HG03575 (cell line): ENCODE measurements at regions not wholly inside any gene's neighbourhood (a gene's known extent, or its start where the extent isn't known, plus 50 kb on each side); places are given as distances from the start of the nearest gene placed in this dataset.

Experiments
- ATAC-seq: cut with Tn5 transposase; IDR thresholded peaks from one replicate; pipeline ENCODE4 v1.9.1; 2021; ENCODE audit not compliant: unreplicated experiment, insufficient number of reproducible peaks, low FRiP score; ENCODE audit errors: extremely low read depth

GRCh38 chr13:64274481-64275217 lies 2859.0 kb upstream of the PCDH20 start:
- no peak for ATAC-seq

- no peak for ATAC-seq
These were observed 2858.1 kb upstream of the PCDH20 start for GRCh38 chr13:64273780-64274179.

- ATAC-seq = no peak
These were observed 2857.0 kb upstream of the PCDH20 start for GRCh38 chr13:64272681-64273080.

- ATAC-seq = no peak
These were observed 2850.4 kb upstream of the PCDH20 start for GRCh38 chr13:64266024-64266423.

GRCh38 chr13:64263285-64263684 lies 2847.6 kb upstream of the PCDH20 start:
- ATAC-seq = no peak

- ATAC-seq = no peak
These were observed 2841.1 kb upstream of the PCDH20 start for GRCh38 chr13:64256751-64257150.

GRCh38 chr13:64255988-64256387 lies 2840.3 kb upstream of the PCDH20 start:
- no peak for ATAC-seq

GRCh38 chr13:64248371-64249065 lies 2832.9 kb upstream of the PCDH20 start:
- ATAC-seq = no peak

GRCh38 chr13:64239372-64239771 lies 2823.7 kb upstream of the PCDH20 start:
- no peak for ATAC-seq

- no peak for ATAC-seq
These were observed 2818.6 kb upstream of the PCDH20 start for GRCh38 chr13:64234255-64234654.

- ATAC-seq = no peak
These were observed 2807.4 kb upstream of the PCDH20 start for GRCh38 chr13:64223016-64223415.

GRCh38 chr13:64206430-64207225 lies 2791.0 kb upstream of the PCDH20 start:
- no peak for ATAC-seq

GRCh38 chr13:64202517-64202916 lies 2786.9 kb upstream of the PCDH20 start:
- ATAC-seq = no peak

- ATAC-seq = no peak
These were observed 2781.6 kb upstream of the PCDH20 start for GRCh38 chr13:64197232-64197631.

GRCh38 chr13:64186503-64187250 lies 2771.0 kb upstream of the PCDH20 start:
- ATAC-seq = no peak

- ATAC-seq = no peak
These were observed 2770.4 kb upstream of the PCDH20 start for GRCh38 chr13:64186071-64186470.

GRCh38 chr13:64180756-64181155 lies 2765.1 kb upstream of the PCDH20 start:
- no peak for ATAC-seq

GRCh38 chr13:64165826-64166225 lies 2750.2 kb upstream of the PCDH20 start:
- no peak for ATAC-seq

GRCh38 chr13:64164435-64164834 lies 2748.8 kb upstream of the PCDH20 start:
- no peak for ATAC-seq
